PC-3 (cell line): ENCODE measurements at regions not wholly inside any gene's neighbourhood (a gene's known extent, or its start where the extent isn't known, plus 50 kb on each side); places are given as distances from the start of the nearest gene placed in this dataset.

Experiments used
- ATAC-seq: fragments of 200-7000 bp; cut with Tn5 transposase; 2 replicates; pipeline ENCODE4 v1.9.1; 2020; ENCODE audit warnings: mild to moderate bottlenecking, moderate library complexity
- BruUV-seq: library from RNA; stranded (reverse); fragments of 400-500 nt; replicated peaks from 2 replicates; lab custom pipeline; 2021; lab: Mats Ljungman, UMichigan
- CTCF ChIA-PET: fragments of 300-600 bp; sonication (Branson Sonifier 250); formaldehyde crosslinking; loops from one replicate; lab custom pipeline; 2022; ENCODE audit warnings: antibody characterized with exemption; lab: Charles Lee
- POLR2A ChIA-PET: fragments of 300-600 bp; sonication (Branson Sonifier 250); formaldehyde crosslinking; loops from one replicate; lab custom pipeline; 2022; ENCODE audit warnings: antibody characterized with exemption; ENCODE audit not compliant: unreplicated experiment; lab: Charles Lee
- DNase-seq: peaks from one replicate; pipeline ENCODE4 v3.0.0-alpha.2; 2015
- H2AFZ ChIP-seq: fragments of 300-600 bp; sonication (generic); 2 replicates; pipeline ENCODE4 v1.6.0; 2016; ENCODE audit warnings: antibody characterized with exemption, low read length
- H3F3A ChIP-seq: fragments of 300-600 bp; sonication (generic); one replicate; pipeline ENCODE4 v1.6.0; 2017; ENCODE audit warnings: antibody characterized with exemption, low read length, control low read depth, mild to moderate bottlenecking; ENCODE audit not compliant: unreplicated experiment
- H3K27ac ChIP-seq: fragments of 300-600 bp; sonication (generic); 2 replicates; pipeline ENCODE4 v1.5.1; 2016; ENCODE audit warnings: mild to moderate bottlenecking, low read length
- H3K27me3 ChIP-seq: fragments of 300-600 bp; sonication (generic); 2 replicates; pipeline ENCODE4 v1.6.1; 2016; ENCODE audit warnings: low read length, mixed read lengths
- H3K36me3 ChIP-seq: fragments of 300-600 bp; sonication (generic); 2 replicates; pipeline ENCODE4 v1.6.1; 2016; ENCODE audit warnings: low read depth, mixed run types, low read length, mixed read lengths
- H3K4me1 ChIP-seq: fragments of 300-600 bp; sonication (generic); 2 replicates; pipeline ENCODE4 v1.5.1; 2016; ENCODE audit warnings: low read length; ENCODE audit not compliant: insufficient read depth
- H3K4me2 ChIP-seq: fragments of 300-600 bp; sonication (generic); 2 replicates; pipeline ENCODE4 v1.6.0; 2016; ENCODE audit warnings: low read length
- H3K4me3 ChIP-seq: fragments of 300-600 bp; sonication (generic); 2 replicates; pipeline ENCODE4 v1.5.1; 2016; ENCODE audit warnings: mild to moderate bottlenecking, low read length, mixed read lengths
- H3K79me2 ChIP-seq: fragments of 300-600 bp; sonication (generic); 2 replicates; pipeline ENCODE4 v1.6.1; 2017; ENCODE audit warnings: low read length, mixed read lengths
- H3K9ac ChIP-seq: fragments of 300-600 bp; sonication (generic); 2 replicates; pipeline ENCODE4 v1.6.0; 2016; ENCODE audit warnings: mild to moderate bottlenecking, low read length
- H3K9me2 ChIP-seq: fragments of 300-600 bp; sonication (generic); replicated peaks from 2 replicates; pipeline ENCODE4 v1.6.1; 2016; ENCODE audit warnings: mixed run types, low read length, mixed read lengths
- H3K9me3 ChIP-seq: fragments of 300-600 bp; sonication (generic); 2 replicates; pipeline ENCODE4 v1.6.1; 2016; ENCODE audit warnings: low read length, mixed read lengths
- H4K20me1 ChIP-seq: fragments of 300-600 bp; sonication (generic); 2 replicates; pipeline ENCODE4 v1.6.1; 2016; ENCODE audit warnings: low read length, mixed read lengths
- EZH2 ChIP-seq: fragments of 300-600 bp; sonication (generic); IDR thresholded peaks from one replicate; pipeline ENCODE4 v1.6.1; 2017; ENCODE audit warnings: antibody characterized with exemption, mild to moderate bottlenecking, low read length; ENCODE audit not compliant: unreplicated experiment
- EZH2phosphoT487 ChIP-seq: fragments of 300-600 bp; sonication (generic); IDR thresholded peaks from 2 replicates; pipeline ENCODE4 v1.6.1; 2018; ENCODE audit warnings: mild to moderate bottlenecking, antibody characterized with exemption, low read length, borderline replicate concordance
- intact Hi-C: fragments of 100-400 bp; cut with micrococcal nuclease; formaldehyde crosslinking; loops from 2 replicates; pipeline ENCODE4 v1.9.0; 2023
- TF ChIP-seq, protein P1 (sequence below): fragments of 300-600 bp; sonication (generic); conservative IDR thresholded peaks from 2 replicates; pipeline ENCODE4 v1.5.1; 2017; ENCODE audit warnings: antibody characterized with exemption, low read depth, mild to moderate bottlenecking, low read length

DNA sequence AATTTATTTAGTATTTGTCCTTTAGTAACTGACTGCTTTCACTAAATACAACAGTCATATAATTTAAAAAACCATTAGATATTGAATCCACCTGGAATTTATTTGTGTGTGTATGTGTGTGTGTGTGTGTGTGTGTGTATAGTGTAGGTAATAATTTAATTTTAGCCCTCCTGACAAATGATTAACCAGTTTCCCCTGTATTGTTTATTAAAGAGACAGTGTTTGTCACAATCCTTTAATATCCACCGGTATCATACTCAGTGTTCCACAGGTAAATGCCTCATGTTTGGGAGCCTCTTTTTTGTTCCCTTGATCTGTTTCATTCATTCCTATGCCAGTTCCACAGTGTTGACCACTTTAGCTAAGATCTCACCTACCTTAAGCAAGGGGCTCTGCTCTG lies 134.6 kb upstream of the IRX3 start:
- H3K27ac ChIP-seq = no peak overlapping the region
- ChIA-PET CTCF (no interaction called here), POLR2A (no interaction called here)
- H3K4me2 ChIP-seq = no peak overlapping the region
- no TSS peak for BruUV-seq
- H3K9me3 ChIP-seq = no peaks in the 10 kb centered on the region
- intact Hi-C loops = no loop called here
- no peaks in the 10 kb centered on the region for H3K36me3 ChIP-seq
- H3K79me2 ChIP-seq = no peaks in the 10 kb centered on the region
- H3K4me1 ChIP-seq = no peaks in the 10 kb centered on the region
- DNase-seq (no peak), ATAC-seq (no peak)
- H4K20me1 ChIP-seq = no peaks in the 10 kb centered on the region
- H3K27me3 ChIP-seq = no peaks in the 10 kb centered on the region
- no peak overlapping the region for H3K4me3 ChIP-seq
- H3K9ac ChIP-seq = no peak overlapping the region
- no peak overlapping the region for H2AFZ ChIP-seq
- no peaks in the 10 kb centered on the region for H3F3A ChIP-seq
- H3K9me2 ChIP-seq = no peaks in the 10 kb centered on the region
- TF ChIP-seq EZH2phosphoT487 (no peak), EZH2 (no peak)
- TF ChIP-seq, protein P1, sequence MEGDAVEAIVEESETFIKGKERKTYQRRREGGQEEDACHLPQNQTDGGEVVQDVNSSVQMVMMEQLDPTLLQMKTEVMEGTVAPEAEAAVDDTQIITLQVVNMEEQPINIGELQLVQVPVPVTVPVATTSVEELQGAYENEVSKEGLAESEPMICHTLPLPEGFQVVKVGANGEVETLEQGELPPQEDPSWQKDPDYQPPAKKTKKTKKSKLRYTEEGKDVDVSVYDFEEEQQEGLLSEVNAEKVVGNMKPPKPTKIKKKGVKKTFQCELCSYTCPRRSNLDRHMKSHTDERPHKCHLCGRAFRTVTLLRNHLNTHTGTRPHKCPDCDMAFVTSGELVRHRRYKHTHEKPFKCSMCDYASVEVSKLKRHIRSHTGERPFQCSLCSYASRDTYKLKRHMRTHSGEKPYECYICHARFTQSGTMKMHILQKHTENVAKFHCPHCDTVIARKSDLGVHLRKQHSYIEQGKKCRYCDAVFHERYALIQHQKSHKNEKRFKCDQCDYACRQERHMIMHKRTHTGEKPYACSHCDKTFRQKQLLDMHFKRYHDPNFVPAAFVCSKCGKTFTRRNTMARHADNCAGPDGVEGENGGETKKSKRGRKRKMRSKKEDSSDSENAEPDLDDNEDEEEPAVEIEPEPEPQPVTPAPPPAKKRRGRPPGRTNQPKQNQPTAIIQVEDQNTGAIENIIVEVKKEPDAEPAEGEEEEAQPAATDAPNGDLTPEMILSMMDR = no peak

DNA sequence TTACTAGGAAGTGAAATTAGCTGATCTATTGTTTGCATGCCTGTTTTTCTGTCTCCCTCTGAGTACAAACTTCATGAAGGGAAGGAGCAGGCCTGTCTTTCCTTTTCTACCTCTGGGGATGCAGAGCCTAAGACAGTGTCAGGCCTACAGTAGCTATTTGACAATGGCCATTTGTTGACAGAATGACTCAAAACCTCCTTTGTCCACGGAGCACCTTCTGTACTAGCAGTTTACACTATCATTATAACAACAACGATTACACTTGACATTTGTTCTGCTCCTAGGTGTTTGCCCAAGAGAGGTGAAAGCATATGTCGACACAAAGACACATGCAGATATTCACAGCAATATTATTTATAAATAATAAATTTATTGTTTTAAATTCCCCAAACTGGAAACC lies 132.3 kb upstream of the IRX3 start:
- Histone ChIP-seq H2AFZ (no peak overlapping the region), H3K79me2 (no peaks in the 10 kb centered on the region), H4K20me1 (no peaks in the 10 kb centered on the region), H3K4me3 (no peak overlapping the region), H3K9me3 (no peaks in the 10 kb centered on the region), H3K27ac (no peak overlapping the region), H3K27me3 (no peaks in the 10 kb centered on the region), H3K4me2 (no peak overlapping the region), H3K4me1 (no peaks in the 10 kb centered on the region), H3K9ac (no peak overlapping the region), H3F3A (no peaks in the 10 kb centered on the region), H3K36me3 (no peaks in the 10 kb centered on the region), H3K9me2 (no peaks in the 10 kb centered on the region)
- DNase-seq (no peak), ATAC-seq (no peak)
- ChIA-PET CTCF (no interaction called here), POLR2A (no interaction called here)
- BruUV-seq = no TSS peak
- TF ChIP-seq EZH2phosphoT487 = no peak
- no peak for TF ChIP-seq EZH2
- TF ChIP-seq, protein P1 = no peak
- intact Hi-C loops = no loop called here

DNA sequence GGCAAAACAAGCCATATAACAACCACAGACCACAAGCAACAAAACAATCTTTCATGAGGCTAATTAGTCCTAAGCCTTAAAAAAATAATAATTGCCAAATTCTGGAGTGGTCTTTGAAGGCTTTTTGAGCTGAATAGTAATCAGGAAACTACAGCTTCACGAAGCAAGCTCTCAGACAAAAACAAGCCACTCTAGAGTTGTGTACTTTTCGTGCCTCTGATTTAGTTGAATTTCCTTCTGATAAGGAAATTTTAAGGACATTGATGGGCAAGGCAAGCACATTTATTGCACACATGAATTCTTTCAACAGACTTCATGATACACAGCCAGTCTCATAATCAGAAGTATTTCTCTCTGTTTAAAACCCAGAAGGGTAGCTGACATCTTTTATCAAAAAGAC lies 130.8 kb upstream of the IRX3 start:
- Histone ChIP-seq H3F3A (no peaks in the 10 kb centered on the region), H3K4me1 (no peaks in the 10 kb centered on the region), H3K27ac (no peak overlapping the region), H2AFZ (no peak overlapping the region), H3K9ac (no peak overlapping the region), H3K9me3 (no peaks in the 10 kb centered on the region), H3K79me2 (no peaks in the 10 kb centered on the region), H4K20me1 (no peaks in the 10 kb centered on the region), H3K4me2 (no peak overlapping the region), H3K9me2 (no peaks in the 10 kb centered on the region), H3K4me3 (no peak overlapping the region), H3K27me3 (no peaks in the 10 kb centered on the region), H3K36me3 (no peaks in the 10 kb centered on the region)
- intact Hi-C loops = no loop called here
- ChIA-PET CTCF (no interaction called here), POLR2A (no interaction called here)
- no TSS peak for BruUV-seq
- DNase-seq = no peak
- TF ChIP-seq EZH2 (no peak), EZH2phosphoT487 (no peak)
- TF ChIP-seq, protein P1 = no peak
- ATAC-seq = no peak
